Aorta (tissue), 5 donors: ENCODE measurements at regions not wholly inside any gene's neighbourhood (a gene's known extent, or its start where the extent isn't known, plus 50 kb on each side); places are given as distances from the start of the nearest gene placed in this dataset.
"Not testable (repeated sequence)": the region's sequence is repeated elsewhere in the genome, so short reads cannot be mapped to it uniquely, and the experiment has no call there.

ENCODE experiments used
- ATAC-seq: fragments of 200-7000 bp; cut with Tn5 transposase; one replicate; pipeline ENCODE4 v1.9.1; 2022; ENCODE audit warnings: moderate library complexity; ENCODE audit not compliant: low FRiP score
- DNase-seq, 2 donors: peaks; one replicate each; pipeline ENCODE4 v3.0.0-alpha.2; 2020
- H3K27ac ChIP-seq, 2 donors: one replicate each; pipeline ENCODE4 v1.5.1; 2013; ENCODE audit warnings: low read length in 2 of 2, mild to moderate bottlenecking in 2 of 2, moderate library complexity in 2 of 2, control low read depth in 1 of 2, inconsistent platforms in 1 of 2, low read depth in 1 of 2
- H3K27me3 ChIP-seq, 2 donors: one replicate each; pipeline ENCODE4 v1.6.1; 2013; ENCODE audit warnings: control low read depth in 1 of 2, low read length in 1 of 2, mild to moderate bottlenecking in 1 of 2, moderate library complexity in 1 of 2; ENCODE audit not compliant: insufficient read depth in 2 of 2, control insufficient read depth in 1 of 2
- H3K36me3 ChIP-seq, 2 donors: one replicate each; pipeline ENCODE4 v1.6.1; 2013; ENCODE audit warnings: control low read depth in 1 of 2, low read length in 1 of 2, mild to moderate bottlenecking in 1 of 2; ENCODE audit not compliant: insufficient read depth in 2 of 2, control insufficient read depth in 1 of 2
- H3K4me1 ChIP-seq, 2 donors: one replicate each; pipeline ENCODE4 v1.6.1; 2013; ENCODE audit warnings: low read length in 2 of 2, control low read depth in 1 of 2, mild to moderate bottlenecking in 1 of 2, moderate library complexity in 1 of 2; ENCODE audit not compliant: insufficient read depth in 2 of 2, control insufficient read depth in 1 of 2
- H3K4me3 ChIP-seq, 2 donors: one replicate each; pipeline ENCODE4 v1.5.1; 2013; ENCODE audit warnings: low read length in 2 of 2, control low read depth in 1 of 2, mild to moderate bottlenecking in 1 of 2
- H3K9me3 ChIP-seq: one replicate; pipeline ENCODE4 v1.6.1; 2013; ENCODE audit warnings: mild to moderate bottlenecking, low read length; ENCODE audit not compliant: control insufficient read depth
- WGBS, 2 donors: extraction: QIAGEN DNeasy Blood & Tissue Kit; methylation state at CpG; one replicate each; pipeline ENCODE4 v1.1.7; 2013; 5-methylcytosine and 5-hydroxymethylcytosine counted together
- intact Hi-C, 2 donors: fragments of 100-400 bp; cut with DNase I; formaldehyde crosslinking; loops; one replicate each; pipeline versions ENCODE4 v1.14.2 to v1.15.0; 2022
- donor health status: healthy with polysubstance abuse.
- donor health status: Bipolar disorder and iron deficiency.
- donor health status: DM: no; HTN: no; CAD: no.
- donor health status: DM: no; HTN: no; CAD: no.
- donor health status: DM: yes; HTN: yes; CAD: no.

DNA sequence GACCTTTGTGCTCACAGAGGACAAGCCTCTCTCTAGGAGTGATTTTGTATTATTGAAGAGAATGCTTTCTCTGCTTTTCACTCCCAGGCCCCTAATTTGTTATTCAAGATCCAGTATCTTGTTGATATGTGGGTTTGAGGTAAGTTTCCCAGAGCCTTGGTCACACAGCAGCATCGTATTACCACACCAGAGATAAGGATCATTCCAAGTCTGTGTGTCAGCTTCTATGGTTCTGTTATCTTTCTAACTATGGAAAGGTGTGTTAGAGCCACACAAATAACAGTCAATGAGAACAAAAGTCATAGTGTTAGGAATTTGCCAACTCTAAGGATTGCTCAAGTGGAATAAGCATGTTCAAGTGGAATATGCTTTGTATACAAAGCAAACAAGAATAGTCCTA is 1208.3 kb downstream of the GATA3 start:
- no peaks in the 10 kb centered on the region for H3K36me3 ChIP-seq
- no peak overlapping the region for H3K27ac ChIP-seq
- H3K27me3 ChIP-seq: no peaks in the 10 kb centered on the region
- no peaks in the 10 kb centered on the region for H3K9me3 ChIP-seq
- DNase-seq (no peak), ATAC-seq (no peak)
- intact Hi-C loops: no loop called here
- H3K4me3 ChIP-seq: no peak overlapping the region
- WGBS, 2 donors: 50 to 55% methylated on average over 1 of the region's 1 CpG
- no peaks in the 10 kb centered on the region for H3K4me1 ChIP-seq

DNA sequence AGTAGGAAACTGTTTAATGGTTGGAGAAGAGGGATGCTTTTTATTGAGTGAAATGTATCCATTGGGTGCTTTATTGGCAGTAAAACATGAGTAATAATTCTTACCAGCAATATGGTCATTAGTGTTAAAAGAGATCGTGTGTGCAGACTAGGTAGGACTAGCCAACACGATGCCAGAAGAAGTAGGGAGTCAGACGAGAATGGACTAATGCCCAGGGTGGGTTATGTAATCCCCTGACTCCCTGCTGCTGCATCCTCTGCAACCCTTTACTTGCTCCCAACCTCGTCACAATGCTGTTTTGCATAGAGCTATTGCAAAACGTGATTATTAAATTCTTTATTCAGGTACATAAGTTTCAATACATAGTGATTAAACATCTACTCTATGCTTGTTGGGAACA is 1213.7 kb downstream of the GATA3 start:
- ATAC-seq (no peak), DNase-seq (no peak)
- Histone ChIP-seq H3K27ac (no peak overlapping the region), H3K9me3 (no peaks in the 10 kb centered on the region), H3K4me1 (peaks cover 0 to 1% of the 10 kb centered on the region in 2 donors), H3K4me3 (no peak overlapping the region), H3K36me3 (no peaks in the 10 kb centered on the region), H3K27me3 (no peaks in the 10 kb centered on the region)
- intact Hi-C loops: no loop called here
- WGBS, 2 donors: 53 to 62% methylated on average over 5 of the region's 5 CpGs

DNA sequence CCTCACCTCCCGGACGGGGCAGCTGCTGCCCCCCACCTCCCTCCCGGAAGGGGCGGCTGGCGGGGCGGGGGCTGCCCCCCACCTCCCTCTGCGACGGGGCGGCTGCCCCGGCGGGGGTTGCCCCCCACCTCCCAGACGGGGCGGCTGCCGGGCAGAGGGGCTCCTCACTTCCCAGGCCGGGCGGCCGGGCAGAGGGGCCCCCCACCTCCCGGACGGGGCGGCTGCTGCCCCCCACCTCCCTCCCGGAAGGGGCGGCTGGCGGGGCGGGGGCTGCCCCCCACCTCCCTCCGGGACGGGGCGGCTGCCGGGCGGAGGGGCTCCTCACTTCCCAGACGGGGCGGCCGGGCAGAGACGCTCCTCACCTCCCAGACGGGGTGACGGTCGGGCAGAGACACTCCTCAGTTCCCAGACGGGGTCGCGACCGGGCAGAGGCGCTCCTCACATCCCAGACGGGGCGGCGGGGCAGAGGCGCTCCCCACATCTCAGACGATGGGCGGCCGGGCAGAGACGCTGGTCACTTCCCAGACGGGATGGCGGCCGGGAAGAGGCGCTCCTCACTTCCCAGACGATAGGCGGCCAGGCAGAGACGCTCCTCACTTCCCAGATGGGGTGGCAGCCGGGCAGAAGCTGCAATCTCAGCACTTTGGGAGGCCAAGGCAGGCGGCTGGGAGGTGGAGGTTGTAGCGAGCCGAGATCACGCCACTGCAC is 1218.8 kb downstream of the GATA3 start:
- ATAC-seq, intact Hi-C loops, H3K9me3 ChIP-seq, H3K4me3 ChIP-seq, H3K27ac ChIP-seq, H3K27me3 ChIP-seq, H3K4me1 ChIP-seq, H3K36me3 ChIP-seq: not testable (repeated sequence)
- 95 to 96% methylated on average over 30 to 61 of the region's 61 CpGs for WGBS, 2 donors
- peak in 1 of 2 donors; percentile 67 for DNase-seq

DNA sequence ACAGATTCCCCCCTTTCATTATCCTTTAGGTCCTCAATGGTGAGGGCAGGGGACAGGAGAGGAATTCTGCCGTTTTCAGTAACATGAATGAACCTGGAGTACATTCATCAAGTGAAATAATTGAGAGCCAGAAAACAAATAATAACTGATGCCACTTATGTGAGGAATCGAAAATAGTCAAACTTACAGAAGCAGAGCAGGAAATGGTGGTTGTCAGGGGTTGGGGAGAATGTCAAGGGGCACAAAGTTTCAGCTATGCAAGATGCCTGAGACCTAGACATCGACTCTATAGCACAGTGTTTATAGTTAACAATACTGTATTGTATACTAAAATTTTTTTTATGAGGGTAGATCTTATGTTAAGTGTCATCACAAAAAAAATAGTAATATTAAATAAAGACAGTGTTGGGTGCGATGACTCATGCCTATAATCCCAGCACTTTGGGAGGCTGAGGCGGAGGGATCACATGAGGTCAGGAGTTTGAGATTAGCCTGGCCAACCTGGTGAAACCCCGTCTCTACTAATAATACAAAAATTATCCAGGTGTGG is 1219.8 kb downstream of the GATA3 start:
- Histone ChIP-seq H3K4me1 (peaks cover 0 to 1% of the 10 kb centered on the region in 2 donors), H3K36me3 (no peaks in the 10 kb centered on the region), H3K4me3 (no peak overlapping the region), H3K27ac (no peak overlapping the region), H3K9me3 (no peaks in the 10 kb centered on the region), H3K27me3 (no peaks in the 10 kb centered on the region)
- intact Hi-C loops: no loop called here
- ATAC-seq: no peak
- 62 to 63% methylated on average over 6 of the region's 6 CpGs for WGBS, 2 donors
- DNase-seq: no peak

DNA sequence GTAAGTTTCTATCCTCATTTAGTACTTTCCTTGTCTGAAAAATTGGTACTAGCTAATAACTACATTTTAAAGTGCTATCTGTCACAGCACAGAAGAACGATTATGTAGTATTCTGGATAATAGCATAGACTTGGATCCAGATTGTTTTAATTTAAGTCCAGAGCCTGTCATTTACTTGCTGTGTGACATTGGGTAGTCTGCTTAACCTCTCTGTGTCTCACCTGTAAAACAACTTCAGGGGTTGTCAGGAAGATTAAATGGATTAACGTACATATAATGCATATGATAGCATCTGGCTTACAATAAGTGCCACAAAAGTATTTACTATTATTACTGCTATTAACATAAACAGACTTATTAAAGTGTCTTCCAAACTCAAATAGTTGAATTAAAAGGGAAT is 1221.4 kb downstream of the GATA3 start:
- Histone ChIP-seq H3K36me3 (no peaks in the 10 kb centered on the region), H3K4me1 (no peaks in the 10 kb centered on the region), H3K4me3 (no peak overlapping the region), H3K27ac (no peak overlapping the region), H3K9me3 (no peaks in the 10 kb centered on the region), H3K27me3 (no peaks in the 10 kb centered on the region)
- ATAC-seq (no peak), DNase-seq (no peak)
- 59 to 72% methylated on average over 2 of the region's 2 CpGs for WGBS, 2 donors
- intact Hi-C loops: no loop called here

DNA sequence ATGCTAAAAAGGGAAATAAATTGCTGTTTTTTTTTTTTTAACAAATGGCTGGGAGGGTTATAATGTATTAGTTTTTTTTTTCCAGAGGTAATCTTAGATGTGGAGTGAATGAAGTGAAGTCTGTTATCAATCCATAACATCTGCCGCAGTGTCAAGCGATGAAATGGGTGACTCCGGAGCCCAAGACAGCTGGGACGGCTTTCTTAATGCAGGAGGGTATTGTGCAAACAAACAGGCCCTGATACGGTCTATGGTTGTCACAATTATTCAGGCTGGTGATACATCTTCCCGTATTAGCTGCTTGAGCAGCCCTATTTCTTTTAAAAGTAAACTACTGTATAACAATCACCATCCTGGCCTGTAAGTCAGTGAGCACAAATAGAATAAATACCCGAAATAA is 1231.2 kb downstream of the GATA3 start:
- no peak for DNase-seq
- H3K4me3 ChIP-seq: no peak overlapping the region
- H3K27ac ChIP-seq: no peak overlapping the region
- no peak for ATAC-seq
- no peaks in the 10 kb centered on the region for H3K4me1 ChIP-seq
- H3K9me3 ChIP-seq: no peaks in the 10 kb centered on the region
- intact Hi-C loops: no loop called here
- no peaks in the 10 kb centered on the region for H3K36me3 ChIP-seq
- H3K27me3 ChIP-seq: peaks cover 0 to 3% of the 10 kb centered on the region in 2 donors
- 65 to 67% methylated on average over 7 of the region's 7 CpGs for WGBS, 2 donors

DNA sequence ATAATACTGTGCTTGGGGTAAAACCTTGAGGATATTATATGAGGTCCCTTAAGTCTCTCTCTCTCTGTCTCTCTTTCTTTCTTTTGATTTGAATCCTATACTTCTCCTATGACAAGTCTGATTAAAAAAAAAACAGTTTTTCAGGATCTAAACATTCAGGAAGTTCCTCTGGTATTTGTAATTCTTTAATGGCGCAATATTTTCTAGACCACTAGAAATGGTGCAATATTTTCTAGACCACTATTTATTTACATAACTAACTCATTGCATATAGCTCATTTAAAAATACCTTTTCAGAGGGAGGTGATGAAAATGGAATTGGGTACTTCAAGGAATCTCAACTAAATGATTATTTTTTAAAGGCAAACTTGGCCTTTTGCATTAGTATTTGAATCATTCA is 1235.3 kb downstream of the GATA3 start:
- H3K4me3 ChIP-seq: no peak overlapping the region
- DNase-seq: no peak
- no peak overlapping the region for H3K27ac ChIP-seq
- no peaks in the 10 kb centered on the region for H3K9me3 ChIP-seq
- intact Hi-C loops: no loop called here
- no peak for ATAC-seq
- no peaks in the 10 kb centered on the region for H3K27me3 ChIP-seq
- H3K4me1 ChIP-seq: no peaks in the 10 kb centered on the region
- H3K36me3 ChIP-seq: no peaks in the 10 kb centered on the region
- WGBS, 2 donors: 64 to 73% methylated on average over 1 of the region's 1 CpG

DNA sequence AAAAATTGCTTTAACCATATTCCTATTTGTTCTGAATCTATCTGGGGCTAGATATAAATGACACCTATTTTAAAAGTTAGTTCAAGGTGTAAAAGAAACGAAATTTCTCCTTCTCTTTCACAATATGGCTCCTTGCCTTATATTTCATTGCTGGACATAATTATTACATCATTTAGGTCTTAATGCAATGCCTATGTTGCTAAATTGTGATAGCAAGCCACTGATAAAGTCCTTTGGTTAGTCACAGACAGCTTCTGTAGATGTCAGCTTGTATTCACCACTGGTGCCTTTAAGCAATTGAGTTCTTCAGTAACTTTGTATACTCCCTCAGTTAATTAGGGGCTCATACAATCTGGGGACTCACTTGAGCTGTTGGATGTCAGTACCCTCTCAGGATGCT is 1236.6 kb downstream of the GATA3 start:
- WGBS, 2 donors: 63 to 66% methylated on average over 1 of the region's 1 CpG
- no peaks in the 10 kb centered on the region for H3K36me3 ChIP-seq
- H3K27ac ChIP-seq: no peak overlapping the region
- no peaks in the 10 kb centered on the region for H3K9me3 ChIP-seq
- no peaks in the 10 kb centered on the region for H3K4me1 ChIP-seq
- H3K27me3 ChIP-seq: no peaks in the 10 kb centered on the region
- H3K4me3 ChIP-seq: no peak overlapping the region
- ATAC-seq (no peak), DNase-seq (no peak)
- intact Hi-C loops: no loop called here

DNA sequence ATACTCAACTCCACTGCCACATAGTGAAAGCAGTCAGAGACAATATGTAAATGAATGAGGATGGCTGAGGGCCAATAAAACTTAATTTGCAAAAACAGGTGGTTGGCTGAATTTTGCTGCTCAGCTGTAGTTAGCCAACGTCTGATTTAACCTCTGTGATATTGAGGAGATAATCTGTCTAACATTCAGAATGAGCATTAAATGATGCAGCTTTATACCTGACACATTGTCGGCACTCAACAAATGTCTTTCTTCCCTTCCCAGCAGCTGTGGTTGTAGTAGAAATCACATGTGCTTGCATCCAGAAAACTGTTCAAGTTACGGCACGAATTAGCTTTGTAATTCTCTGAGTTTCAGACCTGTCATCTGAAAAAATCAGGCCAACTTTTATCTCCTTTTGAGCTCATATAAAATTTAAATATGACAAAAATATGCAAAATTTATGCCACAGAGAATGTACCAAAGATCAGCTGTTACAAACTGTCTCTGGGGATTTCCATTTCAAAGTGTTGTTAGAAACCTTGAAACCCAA is 1239.7 kb downstream of the GATA3 start:
- no peaks in the 10 kb centered on the region for H3K9me3 ChIP-seq
- H3K27me3 ChIP-seq: no peaks in the 10 kb centered on the region
- no peaks in the 10 kb centered on the region for H3K36me3 ChIP-seq
- no peaks in the 10 kb centered on the region for H3K4me1 ChIP-seq
- 58 to 60% methylated on average over 4 of the region's 4 CpGs for WGBS, 2 donors
- DNase-seq (no peak), ATAC-seq (no peak)
- intact Hi-C loops: no loop called here
- no peak overlapping the region for H3K4me3 ChIP-seq
- H3K27ac ChIP-seq: no peak overlapping the region
